Right atrium auricular region (tissue), 2 donors: ENCODE measurements at regions not wholly inside any gene's neighbourhood (a gene's known extent, or its start where the extent isn't known, plus 50 kb on each side); places are given as distances from the start of the nearest gene placed in this dataset.

Experiments used
- DNase-seq: peaks from one replicate; pipeline ENCODE4 v3.0.0-alpha.2; 2019; ENCODE audit warnings: low spot score
- H3K27ac ChIP-seq, 2 donors: fragments of 200-600 bp; sonication (generic); 1 replicate in 1 of 2; 2 replicates in 1 of 2; pipeline ENCODE4 v1.5.1; 2016 to 2019
- H3K27me3 ChIP-seq, 2 donors: fragments of 200-600 bp; sonication (generic); one replicate each; pipeline versions ENCODE4 v1.5.1 to v1.6.0; 2017 to 2019
- H3K36me3 ChIP-seq: fragments of 200-600 bp; sonication (generic); one replicate; pipeline ENCODE4 v1.5.1; 2016
- H3K4me1 ChIP-seq, 2 donors: fragments of 200-600 bp; sonication (generic); one replicate each; pipeline versions ENCODE4 v1.5.1 to v1.6.0; 2017 to 2019
- H3K4me3 ChIP-seq, 2 donors: fragments of 200-600 bp; sonication (generic); 1 replicate in 1 of 2; 2 replicates in 1 of 2; pipeline ENCODE4 v1.5.1; 2017 to 2019; ENCODE audit warnings: mild to moderate bottlenecking in 1 of 2, moderate library complexity in 1 of 2
- H3K9me3 ChIP-seq, 2 donors: fragments of 200-600 bp; sonication (generic); one replicate each; pipeline ENCODE4 v1.5.1; 2019
- CTCF ChIP-seq, 2 donors: fragments of 200-600 bp; sonication (generic); IDR thresholded peaks; one replicate each; pipeline ENCODE4 v1.5.1; 2019; ENCODE audit warnings: antibody characterized with exemption in 2 of 2

GRCh38 chr15:46577767-46578166 is 942.9 kb downstream of the SQOR start:
- DNase-seq, result no peak
- TF ChIP-seq CTCF (IDR thresholded peaks at IDR 0.05), result no peak

GRCh38 chr15:46580487-46580886 is 945.7 kb downstream of the SQOR start:
- no peak overlapping the region for H3K27ac ChIP-seq
- H3K9me3 ChIP-seq, result no peaks in the 10 kb centered on the region
- no peaks in the 10 kb centered on the region for H3K4me1 ChIP-seq
- H3K27me3 ChIP-seq, result no peaks in the 10 kb centered on the region
- DNase-seq, result no peak
- TF ChIP-seq CTCF (IDR thresholded peaks at IDR 0.05), result no peak
- no peaks in the 10 kb centered on the region for H3K36me3 ChIP-seq
- no peak overlapping the region for H3K4me3 ChIP-seq

More at GRCh38 chr15:46577767-46578166, 942.9 kb downstream of the SQOR start:
- Histone ChIP-seq H3K27ac (no peak overlapping the region), H3K4me3 (no peak overlapping the region), H3K9me3 (no peaks in the 10 kb centered on the region), H3K4me1 (no peaks in the 10 kb centered on the region), H3K36me3 (no peaks in the 10 kb centered on the region), H3K27me3 (no peaks in the 10 kb centered on the region)

GRCh38 chr15:46580924-46581323 is 946.1 kb downstream of the SQOR start:
- Histone ChIP-seq H3K4me3 (no peak overlapping the region), H3K27ac (no peak overlapping the region), H3K9me3 (no peaks in the 10 kb centered on the region), H3K36me3 (no peaks in the 10 kb centered on the region), H3K4me1 (no peaks in the 10 kb centered on the region), H3K27me3 (no peaks in the 10 kb centered on the region)
- no peak for TF ChIP-seq CTCF (IDR thresholded peaks at IDR 0.05)
- DNase-seq, result no peak

- no peak for DNase-seq
- no peaks in the 10 kb centered on the region for H3K27me3 ChIP-seq
- H3K9me3 ChIP-seq, result no peaks in the 10 kb centered on the region
- no peak overlapping the region for H3K4me3 ChIP-seq
- H3K36me3 ChIP-seq, result no peaks in the 10 kb centered on the region
- H3K27ac ChIP-seq, result no peak overlapping the region
- TF ChIP-seq CTCF (IDR thresholded peaks at IDR 0.05), result no peak
- no peaks in the 10 kb centered on the region for H3K4me1 ChIP-seq
Measured at GRCh38 chr15:46589088-46589487, 954.3 kb downstream of the SQOR start.

GRCh38 chr15:46591462-46591861 is 956.6 kb downstream of the SQOR start:
- Histone ChIP-seq H3K27ac (no peak overlapping the region), H3K9me3 (no peaks in the 10 kb centered on the region), H3K36me3 (no peaks in the 10 kb centered on the region), H3K4me3 (no peak overlapping the region), H3K4me1 (no peaks in the 10 kb centered on the region), H3K27me3 (no peaks in the 10 kb centered on the region)
- DNase-seq, result no peak
- no peak for TF ChIP-seq CTCF (IDR thresholded peaks at IDR 0.05)

GRCh38 chr15:46595016-46595415 is 960.2 kb downstream of the SQOR start:
- no peaks in the 10 kb centered on the region for H3K36me3 ChIP-seq
- no peak overlapping the region for H3K27ac ChIP-seq
- peaks cover 0 to 6% of the 10 kb centered on the region in 2 donors for H3K9me3 ChIP-seq
- H3K4me3 ChIP-seq, result no peak overlapping the region
- TF ChIP-seq CTCF (IDR thresholded peaks at IDR 0.05), result no peak
- no peaks in the 10 kb centered on the region for H3K4me1 ChIP-seq
- H3K27me3 ChIP-seq, result no peaks in the 10 kb centered on the region
- no peak for DNase-seq
